ENCODE measurements at regions not wholly inside any gene's neighbourhood (a gene's known extent, or its start where the extent isn't known, plus 50 kb on each side); places are given as distances from the start of the nearest gene placed in this dataset.
A peak's percentile ranks its signal among the peaks of the same experiment; 100 is the strongest.

GRCh38 chr11:81241672-81242275, 1491.9 kb downstream of the FAM181B start:
- TF ChIP-seq CTCF (IDR thresholded peaks at IDR 0.05) = no peak

- TF ChIP-seq CTCF (IDR thresholded peaks at IDR 0.05) = peak; percentile 70
Observed at GRCh38 chr11:81237139-81237538, 1496.5 kb downstream of the FAM181B start.

DNA sequence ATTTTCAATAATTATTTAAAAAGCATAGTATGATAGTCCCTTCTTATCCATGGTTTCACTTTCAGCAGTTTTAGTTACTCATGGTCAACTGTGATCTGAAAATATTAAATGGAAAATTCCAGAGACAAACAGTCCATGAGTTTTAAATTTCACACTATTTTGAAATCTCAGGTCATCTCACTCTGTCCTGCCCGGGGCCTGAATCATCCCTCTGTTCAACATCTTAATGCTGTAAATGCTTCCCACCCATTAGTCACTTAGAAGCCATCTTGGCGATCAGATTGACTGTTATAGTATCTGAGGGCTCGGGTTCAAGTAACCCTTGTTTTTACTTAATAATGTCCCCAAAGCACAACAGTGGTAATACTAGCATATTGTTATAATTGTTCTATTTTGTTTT, 1509.3 kb downstream of the FAM181B start:
- TF ChIP-seq CTCF (IDR thresholded peaks at IDR 0.05) = no peak

- no peak for TF ChIP-seq CTCF (IDR thresholded peaks at IDR 0.05)
Observed at GRCh38 chr11:81222491-81222890, 1511.2 kb downstream of the FAM181B start.

DNA sequence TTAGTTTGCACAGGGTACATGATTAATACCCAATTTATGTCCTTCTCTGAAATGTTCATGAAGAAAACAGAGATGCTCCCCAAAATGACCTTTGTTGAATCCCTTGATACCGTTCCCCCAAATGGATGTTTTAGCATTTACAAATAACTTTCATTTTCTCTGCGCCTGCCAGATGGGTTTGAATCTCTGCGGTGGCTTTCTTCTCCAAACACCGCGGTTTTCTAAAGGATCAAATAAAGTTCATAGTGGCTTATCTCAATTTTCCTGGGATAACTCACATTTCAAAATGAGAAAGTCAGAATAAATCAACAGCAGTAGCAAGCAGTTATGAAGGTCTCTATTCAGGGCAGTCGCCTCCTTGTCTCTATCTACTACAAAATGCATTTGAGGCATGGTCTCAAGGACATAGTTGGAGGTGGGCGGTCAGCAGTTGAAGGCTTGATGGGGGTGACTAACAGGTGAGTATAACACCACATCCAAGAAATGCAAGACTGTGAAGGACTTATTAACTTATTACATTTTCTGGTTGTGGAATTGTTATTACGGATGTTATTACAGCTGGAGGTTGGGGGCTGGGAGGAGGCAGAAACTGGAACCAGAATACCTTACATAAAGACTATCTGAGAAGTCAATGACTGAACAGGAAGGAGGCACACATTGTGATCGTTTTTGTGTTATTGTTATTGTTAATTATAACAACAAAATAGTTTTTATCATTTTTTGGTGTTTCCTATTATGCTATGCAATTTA, 1513.3 kb downstream of the FAM181B start:
- no peak for TF ChIP-seq CTCF (IDR thresholded peaks at IDR 0.05)

- no peak for TF ChIP-seq CTCF (IDR thresholded peaks at IDR 0.05)
Observed at GRCh38 chr11:81219661-81220060, 1514.0 kb downstream of the FAM181B start.

GRCh38 chr11:81218440-81218839, 1515.2 kb downstream of the FAM181B start:
- no peak for TF ChIP-seq CTCF (IDR thresholded peaks at IDR 0.05)
